ENCODE measurements at regions not wholly inside any gene's neighbourhood (a gene's known extent, or its start where the extent isn't known, plus 50 kb on each side); places are given as distances from the start of the nearest gene placed in this dataset.

DNA sequence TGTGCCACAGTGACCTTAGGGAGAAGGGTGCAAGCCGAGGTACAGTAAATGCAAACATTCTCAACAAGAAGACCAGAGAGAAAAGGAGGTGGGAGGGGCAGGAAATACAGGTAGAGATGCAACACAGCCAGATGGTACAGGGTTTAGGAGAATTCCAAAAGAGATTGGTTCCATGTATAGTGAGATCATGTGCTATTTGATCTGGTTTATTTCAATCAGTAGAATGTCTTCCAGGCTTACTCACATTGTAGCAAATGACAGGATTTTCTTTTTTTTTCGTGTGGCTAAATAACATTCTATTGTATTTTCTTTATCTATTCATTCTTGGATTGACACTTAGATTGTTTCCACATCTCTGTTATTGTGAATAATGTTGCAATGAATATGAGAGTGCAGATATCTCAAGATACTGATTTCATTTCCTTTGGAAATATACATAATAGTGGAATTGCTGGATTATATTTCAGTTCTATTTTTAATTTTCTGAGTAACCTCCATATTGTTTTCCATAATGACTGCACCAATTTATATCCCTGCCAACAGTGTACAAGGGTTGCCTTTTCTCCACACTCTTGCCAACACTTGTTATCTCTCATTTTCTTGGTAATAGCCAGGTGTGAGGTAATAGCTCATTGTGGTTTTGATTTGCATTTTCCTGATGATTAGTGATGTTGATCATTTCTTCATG is 107.8 kb upstream of the GAS1 start:
- TF ChIP-seq REST (IDR thresholded peaks at IDR 0.05; ENCODE audit: unreplicated experiment) (no peak), CREB1 (CRISPR knock-in tag; IDR thresholded peaks at IDR 0.05; ENCODE audit: low read depth) (no peak), EZH2 (IDR thresholded peaks at IDR 0.05; ENCODE audit: low read depth, unreplicated experiment) (no peak), ZNF114 (CRISPR knock-in tag; IDR thresholded peaks at IDR 0.05) (no peak), EZH2phosphoT487 (IDR thresholded peaks at IDR 0.05; ENCODE audit: unreplicated experiment) (no peak), POLR2AphosphoS5 (IDR thresholded peaks at IDR 0.05; ENCODE audit: low read depth) (no peak)
- TF ChIP-seq, protein P1, sequence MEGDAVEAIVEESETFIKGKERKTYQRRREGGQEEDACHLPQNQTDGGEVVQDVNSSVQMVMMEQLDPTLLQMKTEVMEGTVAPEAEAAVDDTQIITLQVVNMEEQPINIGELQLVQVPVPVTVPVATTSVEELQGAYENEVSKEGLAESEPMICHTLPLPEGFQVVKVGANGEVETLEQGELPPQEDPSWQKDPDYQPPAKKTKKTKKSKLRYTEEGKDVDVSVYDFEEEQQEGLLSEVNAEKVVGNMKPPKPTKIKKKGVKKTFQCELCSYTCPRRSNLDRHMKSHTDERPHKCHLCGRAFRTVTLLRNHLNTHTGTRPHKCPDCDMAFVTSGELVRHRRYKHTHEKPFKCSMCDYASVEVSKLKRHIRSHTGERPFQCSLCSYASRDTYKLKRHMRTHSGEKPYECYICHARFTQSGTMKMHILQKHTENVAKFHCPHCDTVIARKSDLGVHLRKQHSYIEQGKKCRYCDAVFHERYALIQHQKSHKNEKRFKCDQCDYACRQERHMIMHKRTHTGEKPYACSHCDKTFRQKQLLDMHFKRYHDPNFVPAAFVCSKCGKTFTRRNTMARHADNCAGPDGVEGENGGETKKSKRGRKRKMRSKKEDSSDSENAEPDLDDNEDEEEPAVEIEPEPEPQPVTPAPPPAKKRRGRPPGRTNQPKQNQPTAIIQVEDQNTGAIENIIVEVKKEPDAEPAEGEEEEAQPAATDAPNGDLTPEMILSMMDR (conservative IDR thresholded peaks at IDR 0.05; ENCODE audit: low read depth in 2 of 2): no peak
